GM21367 (cell line): ENCODE measurements at regions not wholly inside any gene's neighbourhood (a gene's known extent, or its start where the extent isn't known, plus 50 kb on each side); places are given as distances from the start of the nearest gene placed in this dataset.

Source experiments
- ATAC-seq: cut with Tn5 transposase; IDR thresholded peaks from one replicate; pipeline ENCODE4 v1.9.1; 2021; ENCODE audit not compliant: unreplicated experiment

DNA sequence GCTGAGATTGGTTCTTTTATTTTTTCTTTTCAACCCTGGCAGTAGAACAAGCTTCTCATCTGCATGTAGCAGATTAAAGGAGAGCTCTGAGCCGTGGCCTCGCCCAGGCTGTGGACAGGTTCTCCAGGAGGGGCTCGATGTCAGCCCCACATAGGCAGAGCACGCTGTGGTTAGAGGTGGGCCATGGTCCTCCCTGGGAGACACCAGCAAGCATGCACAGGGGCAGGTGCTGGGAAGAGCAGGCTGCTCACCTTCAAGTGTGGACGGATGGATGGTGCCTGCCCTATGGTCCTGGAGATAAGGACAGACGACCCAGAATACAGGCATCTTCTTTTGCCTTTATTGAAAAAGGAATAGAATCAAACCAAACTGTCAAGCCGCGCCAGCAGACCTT, 634.8 kb downstream of the BRD1 start:
- no peak for ATAC-seq

DNA sequence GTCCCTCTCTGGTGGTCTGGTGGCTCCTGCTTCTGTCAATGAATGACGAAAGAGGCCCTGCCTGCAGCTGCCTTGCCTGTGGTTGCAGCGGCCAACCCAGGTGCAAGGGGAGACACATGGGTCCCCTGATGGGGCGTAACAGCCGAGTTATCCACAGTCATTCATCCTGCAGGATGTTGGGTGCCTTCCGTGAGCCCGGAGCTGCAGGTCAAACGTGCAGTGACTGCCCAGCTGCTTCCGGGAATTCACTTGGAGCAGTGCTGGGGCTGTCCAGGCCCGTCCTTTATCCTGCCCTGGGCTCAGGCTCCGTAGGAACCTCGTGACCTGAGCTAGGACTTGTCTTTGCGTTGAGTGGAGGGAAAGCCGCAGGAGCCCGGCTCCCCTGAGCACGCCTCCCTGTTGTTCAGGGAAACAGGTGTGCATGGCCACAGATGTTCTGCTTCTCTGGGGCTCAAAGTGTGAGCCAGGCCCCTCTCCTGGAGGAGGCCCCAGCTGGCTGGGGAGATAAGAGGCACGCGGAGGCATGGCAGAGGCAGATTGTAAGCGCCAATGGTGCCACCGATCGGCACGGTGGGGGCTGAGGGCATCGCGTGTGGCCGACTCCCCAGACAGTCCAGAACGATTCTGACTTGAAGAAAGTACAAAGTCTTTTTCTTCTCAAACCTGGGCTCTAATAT, 635.4 kb downstream of the BRD1 start:
- ATAC-seq = no peak

DNA sequence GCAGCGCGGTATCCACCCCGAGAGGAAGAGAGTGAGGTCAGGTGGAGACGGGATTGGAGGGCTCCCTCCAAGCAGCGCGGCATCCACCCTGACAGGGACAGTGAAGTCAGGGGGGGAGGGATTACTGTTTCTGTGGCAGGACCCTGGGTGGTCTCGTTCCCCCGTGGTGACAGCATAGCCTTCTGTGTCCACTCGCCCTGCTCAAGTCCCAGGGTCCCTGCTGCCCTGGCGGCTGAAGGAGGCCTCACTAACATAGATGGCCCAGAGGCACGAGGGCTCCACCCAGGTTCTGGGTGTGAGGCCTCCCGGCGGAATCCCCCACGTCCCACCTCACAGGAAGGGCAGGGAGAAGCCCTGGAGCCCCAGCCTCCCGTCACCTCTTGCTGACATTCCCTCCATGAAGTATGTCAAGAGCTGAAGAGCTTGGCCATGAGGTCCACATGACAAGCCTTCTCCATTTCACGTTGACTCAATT, 636.1 kb downstream of the BRD1 start:
- ATAC-seq = no peak

DNA sequence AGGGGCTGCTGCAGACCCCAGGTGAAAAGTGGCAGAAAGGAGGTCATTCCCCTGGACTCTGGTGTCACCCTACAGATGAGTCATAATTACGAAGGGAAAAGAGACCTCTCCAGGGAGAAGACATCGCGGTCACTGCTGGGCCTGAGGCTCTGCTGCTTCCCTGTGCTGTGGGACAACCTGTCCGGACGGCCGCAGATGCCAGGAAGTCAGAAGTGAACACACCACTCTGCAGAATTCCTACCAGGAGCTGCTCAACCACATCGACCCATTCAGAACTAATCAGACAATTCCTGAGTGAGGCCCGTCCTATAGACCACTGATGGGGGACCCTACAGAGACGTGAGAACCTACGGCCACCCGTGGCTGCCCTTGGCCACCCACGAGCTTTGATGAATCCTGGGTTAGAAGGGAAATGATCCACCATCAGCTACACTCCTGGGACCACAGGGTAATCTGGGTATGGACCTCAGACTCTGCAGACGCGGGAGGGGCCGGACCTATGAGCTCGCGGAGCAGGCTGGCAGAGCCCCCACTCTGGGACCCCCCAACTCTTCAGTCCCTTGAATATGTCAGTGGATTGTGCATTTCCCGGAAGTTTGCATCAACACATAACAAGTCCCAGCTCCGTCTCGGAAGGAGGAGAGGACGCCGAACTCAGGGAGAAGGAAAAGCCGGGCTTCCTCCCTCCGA, 636.7 kb downstream of the BRD1 start:
- no peak for ATAC-seq

DNA sequence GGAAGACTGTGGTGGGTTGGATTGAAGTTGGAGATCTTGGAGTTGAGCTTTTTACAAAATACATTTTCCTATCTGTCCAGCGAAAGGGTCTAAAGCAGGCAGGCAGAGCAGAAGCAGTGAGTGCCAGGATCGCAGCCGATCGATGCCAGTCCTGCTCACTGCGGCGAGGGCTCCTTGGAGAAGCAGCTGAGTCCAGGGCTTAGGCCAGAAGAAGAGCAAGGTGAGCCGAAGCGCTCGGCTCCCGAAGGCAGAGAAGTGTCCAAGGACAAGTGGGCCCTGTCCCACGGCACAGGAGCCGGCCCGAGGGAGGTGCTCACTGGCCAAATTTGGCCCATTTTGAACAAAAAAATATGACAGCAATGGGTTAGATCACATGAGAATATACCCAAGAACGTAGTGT, 637.8 kb downstream of the BRD1 start:
- no peak for ATAC-seq

DNA sequence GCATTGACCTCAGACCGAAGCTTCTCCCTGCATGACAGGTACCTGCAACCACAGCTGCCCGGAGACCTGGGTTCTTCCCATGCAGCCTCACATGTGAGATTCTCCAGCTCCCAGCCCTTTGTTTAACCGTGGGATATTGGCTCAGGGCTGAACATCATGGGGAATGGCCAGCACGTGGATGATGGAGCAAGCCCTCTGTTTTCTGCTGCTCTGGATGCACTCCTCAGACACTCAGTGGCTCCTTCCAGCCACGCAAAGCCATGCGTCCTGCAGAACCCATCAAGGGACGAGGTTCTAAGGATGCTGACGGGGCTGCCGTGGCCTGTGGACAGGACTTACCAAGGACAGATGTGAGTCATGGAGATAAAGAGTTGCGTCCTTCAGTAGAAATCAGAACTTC, 639.1 kb downstream of the BRD1 start:
- no peak for ATAC-seq

DNA sequence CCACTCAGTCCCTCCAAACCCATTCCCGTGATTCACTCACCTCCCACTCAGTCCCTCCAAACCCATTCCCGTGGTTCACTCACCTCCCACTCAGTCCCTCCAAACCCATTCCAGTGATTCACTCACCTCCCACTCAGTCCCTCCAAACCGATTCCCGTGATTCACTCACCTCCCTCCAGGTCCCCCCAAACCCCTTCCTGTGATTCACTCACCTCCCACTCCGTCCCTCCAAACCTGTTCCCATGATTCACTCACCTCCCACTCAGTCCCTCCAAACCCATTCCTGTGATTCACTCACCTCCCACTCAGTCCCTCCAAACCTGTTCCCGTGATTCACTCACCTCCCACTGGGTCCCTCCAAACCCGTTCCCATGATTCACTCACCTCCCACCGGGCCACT, 639.6 kb downstream of the BRD1 start:
- no peak for ATAC-seq

DNA sequence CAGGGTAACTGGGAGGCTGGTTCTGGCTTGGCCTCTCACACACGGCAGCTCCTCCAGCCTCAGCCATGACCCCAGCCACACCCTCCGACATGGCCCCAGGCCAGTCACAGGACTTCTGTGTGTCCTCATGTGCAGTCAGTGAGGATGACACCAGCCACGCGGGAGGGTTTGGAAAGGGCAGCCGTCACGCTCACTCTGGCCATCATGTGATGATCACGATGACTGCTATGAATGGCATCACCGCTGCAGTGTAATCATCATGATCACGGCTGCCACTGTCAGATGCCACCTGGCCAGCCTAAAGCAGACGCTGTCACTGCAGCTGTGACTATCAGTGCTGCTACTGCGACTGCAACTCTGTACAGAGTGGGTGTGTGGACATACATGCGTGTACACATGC, 640.9 kb downstream of the BRD1 start:
- ATAC-seq = no peak

DNA sequence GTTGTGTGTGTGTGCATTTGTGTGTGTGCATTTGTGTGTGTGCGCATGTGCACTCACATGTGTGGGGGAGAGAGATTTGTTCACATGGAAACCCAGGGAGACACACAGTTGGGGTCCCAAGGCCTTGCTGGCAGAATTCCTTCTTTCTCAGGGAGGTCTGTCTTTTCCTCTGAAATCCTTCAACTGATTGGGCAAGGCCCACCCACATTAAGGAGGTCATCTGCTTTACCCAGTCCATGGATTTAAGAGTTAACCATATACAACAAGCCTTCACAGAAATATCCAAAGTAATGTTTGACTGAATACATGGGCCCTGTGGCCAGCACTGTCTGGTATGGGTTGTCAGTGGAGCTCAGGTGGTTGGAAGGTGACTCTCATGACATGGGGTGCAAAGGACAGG, 641.4 kb downstream of the BRD1 start:
- ATAC-seq = no peak

DNA sequence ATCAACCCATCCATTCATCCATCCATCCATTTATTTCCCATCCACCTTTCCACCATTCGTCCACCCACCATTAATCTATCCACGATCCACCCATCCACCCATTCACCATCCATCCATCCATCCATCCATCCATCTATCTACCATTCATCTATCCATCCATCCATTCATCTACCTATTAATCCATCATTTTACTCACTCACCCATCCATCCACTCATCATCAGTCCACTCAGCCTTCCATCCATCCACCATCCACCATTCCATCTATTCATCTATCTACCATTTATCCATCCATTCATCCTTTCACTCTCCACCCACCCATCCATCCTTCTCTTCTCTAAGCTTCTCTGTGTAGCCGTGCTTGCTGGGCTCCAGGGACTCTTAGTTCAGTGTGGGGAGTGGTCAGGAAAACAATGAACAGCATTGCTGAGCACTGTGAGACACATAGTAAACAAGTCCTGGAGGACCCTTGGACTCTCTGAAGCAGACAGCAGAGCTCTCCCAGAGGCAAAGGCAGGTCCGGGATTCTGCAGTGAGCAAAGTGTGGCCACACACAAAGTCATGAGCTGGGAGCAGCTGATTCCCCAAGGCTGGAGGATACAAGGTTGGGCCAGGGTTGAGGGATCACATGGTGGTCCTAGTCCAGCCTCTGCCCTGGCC, 642.2 kb downstream of the BRD1 start:
- no peak for ATAC-seq

DNA sequence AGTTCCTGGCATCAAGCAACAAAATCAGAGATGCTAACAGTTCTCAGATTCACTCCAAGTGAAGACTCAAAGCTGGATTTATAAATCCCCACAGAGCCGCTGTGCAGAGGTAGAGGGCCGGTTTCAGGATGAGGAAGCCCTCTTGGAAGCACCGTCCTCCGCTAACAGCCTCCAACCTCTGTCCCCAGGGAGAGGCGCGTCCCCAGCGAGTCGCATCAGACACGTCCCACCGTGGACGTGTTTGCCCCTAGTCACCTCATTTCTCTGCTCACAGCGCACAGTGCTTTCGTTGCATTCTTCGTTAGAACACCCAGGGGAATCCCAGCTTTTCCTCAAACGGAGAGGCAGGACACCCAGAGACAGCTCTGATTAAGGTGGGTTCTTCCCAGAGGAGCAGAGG, 642.9 kb downstream of the BRD1 start:
- no peak for ATAC-seq

DNA sequence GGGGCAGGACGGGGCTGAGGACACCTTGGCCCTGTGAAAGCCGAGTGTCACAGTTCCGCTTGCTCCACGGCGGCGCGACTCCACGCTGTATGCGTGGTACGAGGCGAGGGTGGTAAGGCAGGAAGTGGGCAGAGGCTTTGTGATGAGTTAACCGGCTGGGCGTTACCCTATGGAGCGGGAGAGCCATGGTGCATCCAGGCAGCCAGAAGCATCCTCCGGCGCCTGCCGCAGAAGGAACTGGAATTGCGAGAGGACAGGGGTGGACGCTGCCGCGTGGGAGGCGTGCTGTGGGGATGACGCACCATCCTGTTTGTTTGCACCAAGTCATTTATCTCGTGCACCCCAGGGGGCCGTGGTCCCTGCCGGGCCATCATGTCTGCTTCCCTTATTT, 643.9 kb downstream of the BRD1 start:
- no peak for ATAC-seq

DNA sequence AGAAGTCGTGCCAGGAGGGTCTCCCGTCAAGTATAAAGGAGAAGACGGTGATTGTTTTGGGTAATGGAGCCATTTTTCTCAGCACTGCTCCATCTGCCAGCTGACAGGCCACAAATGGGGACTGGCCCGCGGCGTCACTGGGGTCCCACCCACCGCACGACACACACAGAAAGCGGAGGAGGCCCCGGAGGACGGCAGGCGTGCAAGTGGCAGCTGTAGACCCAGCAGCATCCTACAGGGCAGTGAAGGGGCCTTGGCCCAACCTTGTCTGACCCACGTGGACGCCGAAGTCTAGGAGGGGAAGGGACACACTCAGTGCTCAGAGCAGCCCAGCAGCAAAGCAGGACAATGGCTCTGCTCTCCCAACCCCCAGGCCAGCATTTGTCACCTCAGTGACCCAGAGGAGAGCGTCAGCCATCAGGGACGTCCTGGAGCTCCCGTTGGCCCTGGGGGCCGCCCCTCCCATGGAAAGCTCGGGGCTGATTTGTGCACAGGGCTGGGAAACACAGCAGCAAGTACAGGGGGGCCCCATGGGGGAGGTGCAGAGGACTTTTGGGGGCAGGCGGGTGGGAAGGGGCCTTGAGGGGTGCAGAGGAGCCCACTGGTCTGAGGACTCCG, 644.4 kb downstream of the BRD1 start:
- ATAC-seq = no peak

DNA sequence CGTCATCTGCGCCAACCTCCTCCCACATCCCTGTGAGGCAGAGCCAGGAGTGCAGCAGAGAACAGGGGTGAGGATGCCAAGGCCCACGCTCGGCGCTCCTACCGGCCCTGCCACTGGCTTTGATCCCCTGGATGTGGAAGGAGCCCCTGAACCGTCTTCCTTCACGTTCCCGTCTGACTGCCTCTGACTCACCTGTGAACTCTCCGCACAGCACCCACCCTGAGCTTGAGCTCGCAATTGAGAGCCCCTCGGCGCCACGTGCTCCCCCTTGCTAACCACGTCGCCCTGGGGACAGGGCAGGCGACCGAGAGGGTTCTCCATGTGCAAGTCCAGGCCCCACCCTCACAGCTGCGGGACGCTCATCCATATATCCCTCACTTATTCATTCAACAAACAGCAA, 645.3 kb downstream of the BRD1 start:
- ATAC-seq = no peak

DNA sequence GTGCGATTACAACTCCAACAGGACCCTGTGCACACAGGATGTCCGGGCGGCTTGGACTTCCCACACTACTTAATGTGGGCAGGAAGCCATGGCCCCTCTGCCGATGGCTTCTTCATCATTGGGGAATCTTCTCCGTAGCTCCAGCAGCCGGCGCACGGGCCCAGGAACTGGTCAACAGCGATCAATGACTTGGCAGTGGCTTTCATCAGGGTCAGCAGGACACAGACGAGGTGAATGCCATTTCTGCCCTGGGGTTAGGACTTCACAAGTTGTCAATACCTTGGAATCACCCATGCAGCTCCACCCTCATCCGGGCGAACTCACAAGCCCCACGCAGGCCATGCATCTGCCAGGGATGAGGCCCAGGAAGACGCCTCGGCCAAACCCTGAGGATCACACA, 645.7 kb downstream of the BRD1 start:
- ATAC-seq = no peak

DNA sequence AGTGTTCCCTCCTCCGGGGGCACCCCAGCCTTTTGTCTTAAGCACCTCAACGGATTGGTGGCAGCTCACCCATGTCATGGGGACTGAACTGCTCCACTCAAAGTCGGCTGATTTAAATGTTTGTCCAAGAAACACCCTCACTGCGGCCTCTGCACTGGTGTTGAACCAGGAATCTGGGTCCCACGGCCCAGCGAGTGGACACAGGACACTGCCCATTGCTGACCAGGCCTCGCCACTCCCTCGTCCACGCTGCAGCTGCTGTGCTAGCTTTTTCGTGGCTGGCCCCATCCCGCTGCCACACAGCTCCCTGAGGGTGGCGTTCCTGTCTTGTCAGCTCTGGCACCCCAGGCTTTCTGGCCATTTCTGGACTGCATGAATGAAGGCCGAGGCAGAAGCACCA, 646.2 kb downstream of the BRD1 start:
- ATAC-seq = no peak

DNA sequence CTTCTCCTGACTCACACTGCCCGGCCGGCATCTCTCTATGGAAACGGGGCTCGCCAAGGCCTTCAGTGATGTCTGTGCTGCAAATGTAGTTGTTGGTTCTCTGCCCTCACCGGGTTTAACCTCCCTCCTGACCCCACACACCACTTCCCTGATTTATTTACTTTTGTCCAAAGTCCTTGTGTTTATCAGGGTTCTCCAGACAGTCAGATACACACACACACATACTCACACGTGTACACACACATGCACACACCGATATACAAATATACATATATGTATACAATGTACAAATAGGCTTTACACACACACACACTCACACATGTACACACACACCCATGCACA, 647.0 kb downstream of the BRD1 start:
- ATAC-seq = no peak

DNA sequence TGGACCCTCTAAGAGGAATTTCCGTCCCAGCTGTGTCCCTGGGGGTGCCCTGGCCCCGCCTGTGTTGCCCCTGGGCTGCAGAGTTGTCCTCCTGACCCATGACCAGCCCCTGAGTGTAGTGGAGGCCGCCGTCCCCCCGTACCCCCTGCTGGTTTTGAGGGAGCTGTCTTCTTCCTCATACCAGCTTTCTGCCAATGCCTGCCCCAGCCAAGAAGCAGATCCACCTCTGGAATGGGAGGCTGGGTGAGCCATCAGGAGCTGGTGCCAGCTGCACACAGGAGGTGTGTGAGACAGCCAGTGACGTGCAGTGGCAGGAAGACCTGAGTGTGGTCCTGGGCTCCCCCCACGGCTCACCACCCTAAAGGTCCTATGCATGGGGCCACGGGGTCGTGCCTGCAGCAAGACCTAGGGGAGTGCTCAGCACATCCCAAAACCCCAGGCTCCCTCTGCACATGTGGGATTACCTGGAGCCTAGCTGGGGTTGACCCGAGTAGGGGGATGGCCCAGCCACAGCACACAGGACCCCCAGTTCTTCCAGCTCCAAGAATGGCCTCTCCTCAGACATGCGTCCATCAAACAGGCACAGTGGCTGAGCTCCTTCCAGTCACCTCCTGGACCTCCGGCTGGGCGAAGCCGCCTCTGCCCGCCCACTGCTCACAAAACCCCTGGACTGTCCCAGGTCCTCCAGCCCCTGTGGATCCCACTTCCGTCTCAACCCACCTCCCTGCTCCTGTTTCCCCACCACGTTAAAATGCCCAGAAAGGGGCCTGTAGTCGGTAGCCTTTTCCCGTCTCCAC, 647.6 kb downstream of the BRD1 start:
- ATAC-seq = no peak

DNA sequence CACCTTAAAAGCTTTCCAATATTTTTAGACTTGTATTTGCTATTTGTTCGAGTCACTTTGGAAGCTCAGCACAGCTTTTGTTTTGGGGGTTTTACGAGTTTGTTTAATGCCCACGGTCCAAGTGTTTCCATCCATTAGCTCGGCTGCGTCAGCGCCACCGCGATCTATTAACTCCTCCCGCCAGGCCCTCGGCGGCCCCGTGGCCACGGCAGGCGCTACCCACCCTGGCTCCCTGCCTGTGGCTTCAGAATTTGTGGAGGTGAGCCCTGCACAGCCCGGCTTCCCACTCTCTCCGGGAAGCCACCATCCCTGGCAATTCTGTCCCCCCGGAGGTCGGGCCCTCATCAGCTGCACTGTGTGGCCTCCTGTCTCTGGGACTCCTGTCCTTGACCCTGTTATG, 648.5 kb downstream of the BRD1 start:
- no peak for ATAC-seq

DNA sequence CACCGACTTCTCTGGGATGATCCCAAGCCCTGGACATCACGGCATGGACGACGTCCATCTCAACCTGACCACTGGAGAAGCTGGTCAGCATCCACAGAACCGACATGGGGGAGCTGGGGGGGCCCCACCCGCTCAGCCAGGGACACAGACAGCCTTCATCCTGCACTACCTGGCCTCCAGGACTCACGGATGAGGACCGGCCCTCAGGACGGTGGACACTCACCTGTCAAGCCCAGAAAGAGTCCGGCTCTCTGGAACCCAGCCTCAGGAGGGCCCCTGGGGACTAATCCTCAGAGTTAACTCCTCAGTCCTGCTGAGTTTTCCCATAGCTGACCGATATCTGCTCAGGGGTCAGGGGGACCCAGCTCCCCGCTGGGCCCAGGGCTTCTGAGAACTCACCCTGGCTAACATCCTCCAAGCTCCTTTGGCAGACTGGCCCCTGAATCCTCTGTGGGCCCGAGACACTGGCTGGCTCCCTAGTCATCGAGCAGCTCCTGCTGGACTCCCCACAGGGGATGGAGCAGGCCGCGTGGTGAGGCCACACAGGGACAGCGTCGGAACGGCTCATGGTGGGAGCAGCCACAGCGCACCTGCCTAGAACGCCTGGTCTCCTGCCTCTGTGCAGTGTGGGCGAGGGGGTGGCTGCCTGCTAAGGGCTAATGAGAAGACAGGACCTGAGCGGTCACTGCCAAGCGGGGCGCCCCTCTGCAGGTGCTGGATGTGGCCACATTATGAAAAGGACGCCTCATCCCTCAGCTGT, 649.2 kb downstream of the BRD1 start:
- no peak for ATAC-seq

DNA sequence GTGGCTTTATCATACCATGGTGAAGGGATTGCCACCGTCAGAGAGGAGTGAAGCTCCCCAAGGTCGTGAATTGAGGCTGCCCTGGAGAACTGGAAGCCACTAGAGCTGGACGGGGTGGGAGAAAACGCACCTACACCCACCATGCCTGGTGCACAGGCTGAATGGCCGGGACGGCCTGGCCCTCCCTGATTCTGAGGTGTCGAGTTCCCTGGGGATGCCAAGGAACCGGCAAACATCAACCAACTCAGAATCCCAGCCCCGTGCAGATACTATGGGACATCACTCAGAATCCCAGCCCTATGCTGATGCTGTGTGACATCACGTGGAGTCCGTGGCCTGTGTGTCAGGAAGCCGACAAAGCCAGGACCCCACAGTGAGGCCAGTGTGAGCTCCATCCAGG, 650.0 kb downstream of the BRD1 start:
- ATAC-seq = no peak
